LNCAP (cell line): ENCODE measurements at regions not wholly inside any gene's neighbourhood (a gene's known extent, or its start where the extent isn't known, plus 50 kb on each side); places are given as distances from the start of the nearest gene placed in this dataset.

Experiments used
- TF ChIP-seq, protein P1 (sequence below): fragments of 450-650 bp; IDR thresholded peaks from 2 replicates; pipeline ENCODE4 v1.5.1; 2017; ENCODE audit warnings: mild to moderate bottlenecking

DNA sequence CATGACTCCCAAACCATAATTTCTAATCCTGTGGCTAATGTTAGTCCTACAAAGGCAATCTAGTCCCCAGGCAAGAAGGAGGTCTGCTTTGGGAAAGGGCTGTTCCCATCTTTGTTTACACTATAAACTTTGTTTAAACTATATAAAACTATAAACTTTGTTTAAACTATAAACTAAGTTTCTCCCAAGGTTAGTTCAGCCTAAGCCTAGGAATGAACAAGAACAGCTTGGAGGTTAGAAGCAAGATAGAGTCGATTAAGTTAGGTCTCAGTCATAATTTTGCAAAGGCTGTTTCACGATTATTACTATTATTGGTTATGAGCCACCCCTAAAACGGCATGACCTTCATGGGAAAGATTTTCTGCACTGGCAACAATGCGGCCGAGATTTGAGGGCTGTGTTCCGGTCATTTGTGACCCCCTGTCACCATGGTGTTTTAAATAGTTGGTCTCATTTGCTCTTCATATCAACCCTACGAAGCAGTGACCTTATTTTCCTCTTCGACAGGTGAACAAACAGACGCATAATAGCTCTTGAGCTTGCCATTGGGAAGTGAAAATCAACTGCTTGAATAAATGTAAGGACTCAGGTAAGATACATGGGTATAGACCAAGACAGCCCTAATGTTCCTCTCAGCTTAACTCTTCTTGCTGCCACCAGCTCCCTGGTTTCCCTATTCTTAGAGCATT lies 322.6 kb upstream of the TMEM132C start:
- TF ChIP-seq, protein P1, sequence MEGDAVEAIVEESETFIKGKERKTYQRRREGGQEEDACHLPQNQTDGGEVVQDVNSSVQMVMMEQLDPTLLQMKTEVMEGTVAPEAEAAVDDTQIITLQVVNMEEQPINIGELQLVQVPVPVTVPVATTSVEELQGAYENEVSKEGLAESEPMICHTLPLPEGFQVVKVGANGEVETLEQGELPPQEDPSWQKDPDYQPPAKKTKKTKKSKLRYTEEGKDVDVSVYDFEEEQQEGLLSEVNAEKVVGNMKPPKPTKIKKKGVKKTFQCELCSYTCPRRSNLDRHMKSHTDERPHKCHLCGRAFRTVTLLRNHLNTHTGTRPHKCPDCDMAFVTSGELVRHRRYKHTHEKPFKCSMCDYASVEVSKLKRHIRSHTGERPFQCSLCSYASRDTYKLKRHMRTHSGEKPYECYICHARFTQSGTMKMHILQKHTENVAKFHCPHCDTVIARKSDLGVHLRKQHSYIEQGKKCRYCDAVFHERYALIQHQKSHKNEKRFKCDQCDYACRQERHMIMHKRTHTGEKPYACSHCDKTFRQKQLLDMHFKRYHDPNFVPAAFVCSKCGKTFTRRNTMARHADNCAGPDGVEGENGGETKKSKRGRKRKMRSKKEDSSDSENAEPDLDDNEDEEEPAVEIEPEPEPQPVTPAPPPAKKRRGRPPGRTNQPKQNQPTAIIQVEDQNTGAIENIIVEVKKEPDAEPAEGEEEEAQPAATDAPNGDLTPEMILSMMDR, result no peak

DNA sequence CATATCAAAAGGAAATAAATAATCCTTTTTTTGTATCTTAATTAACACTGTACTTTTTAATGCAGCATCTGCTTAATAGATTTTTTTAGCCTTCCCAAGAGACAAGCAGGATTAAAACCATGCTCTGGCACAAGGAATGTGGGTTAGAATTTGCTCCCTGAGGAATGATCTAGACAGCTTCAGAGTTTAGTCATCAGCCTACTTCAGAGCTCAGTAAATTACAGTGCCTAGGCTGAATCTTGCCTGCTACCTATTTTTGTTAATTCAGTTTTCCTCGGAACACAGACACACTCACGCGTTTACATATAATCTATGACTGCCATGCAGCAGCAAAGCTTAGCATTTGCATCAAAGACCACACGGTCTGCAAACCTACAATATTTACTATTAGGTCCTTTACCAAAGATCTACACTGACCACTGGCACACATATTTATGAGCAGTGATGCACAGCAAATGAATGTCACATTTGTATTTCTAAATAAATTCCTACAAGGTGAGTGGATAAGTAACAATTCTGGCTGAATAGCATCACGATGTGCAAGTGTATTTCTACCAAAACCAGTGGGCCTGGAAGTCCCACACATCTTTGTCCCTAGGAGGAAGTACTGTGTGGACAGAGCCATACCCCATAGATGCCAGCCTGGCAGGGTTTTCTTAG lies 309.8 kb upstream of the TMEM132C start:
- TF ChIP-seq, protein P1, result no peak

DNA sequence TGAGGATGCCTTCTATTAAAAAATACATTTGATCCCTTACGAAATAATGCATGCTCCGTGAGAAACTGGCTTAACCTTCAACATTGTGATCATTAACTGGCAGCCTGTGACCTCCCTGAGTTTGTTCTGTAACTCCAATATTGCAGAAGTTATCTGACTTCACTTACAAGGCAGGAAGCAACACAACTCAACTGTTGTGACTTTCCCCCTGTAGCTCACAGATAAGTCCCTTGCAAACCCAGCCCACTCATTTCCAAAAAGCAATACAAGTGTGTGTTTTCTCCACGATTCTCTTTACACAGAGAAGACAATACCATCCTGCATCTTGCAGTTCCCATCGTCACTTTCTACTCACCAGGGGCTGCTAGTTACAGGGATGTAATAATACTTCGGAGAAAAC lies 304.7 kb upstream of the TMEM132C start:
- TF ChIP-seq, protein P1, result no peak

DNA sequence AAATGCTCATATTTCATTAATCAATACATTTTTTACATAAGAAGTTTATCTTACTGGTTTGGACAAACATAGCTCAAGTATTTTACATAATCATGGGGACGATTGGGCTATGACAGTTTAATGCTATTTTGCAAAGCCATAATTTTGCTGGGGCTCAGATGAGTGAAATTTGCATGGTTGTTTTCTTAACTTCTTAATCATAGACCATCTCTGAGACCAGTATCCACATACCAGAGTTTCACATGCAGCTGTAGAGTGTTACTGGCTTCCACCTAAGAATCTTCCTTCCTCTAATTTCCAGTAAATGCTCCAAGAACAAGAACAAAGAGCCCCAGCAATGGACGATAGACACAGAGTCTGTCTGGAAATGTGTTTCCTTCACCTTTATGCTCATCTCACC lies 303.0 kb upstream of the TMEM132C start:
- TF ChIP-seq, protein P1, result no peak

DNA sequence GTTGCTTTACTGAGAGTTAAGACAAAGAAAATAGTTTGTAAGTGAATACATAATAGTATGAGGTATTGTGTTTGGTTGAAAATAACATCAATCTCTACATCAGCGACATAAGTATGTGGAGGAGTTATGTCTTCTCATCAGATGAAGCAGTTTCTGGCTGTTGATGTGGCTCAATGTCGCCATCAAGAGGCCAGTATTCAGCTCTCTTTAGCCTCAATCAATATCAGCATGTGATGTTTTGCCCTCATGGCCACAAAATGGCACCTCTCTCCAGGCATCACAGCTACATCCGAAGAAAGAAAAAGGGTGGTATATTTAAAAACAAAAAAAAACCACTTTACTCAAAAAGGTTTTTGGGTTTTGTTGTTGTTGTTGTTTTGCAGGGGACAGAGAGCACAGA lies 302.3 kb upstream of the TMEM132C start:
- TF ChIP-seq, protein P1, result no peak

DNA sequence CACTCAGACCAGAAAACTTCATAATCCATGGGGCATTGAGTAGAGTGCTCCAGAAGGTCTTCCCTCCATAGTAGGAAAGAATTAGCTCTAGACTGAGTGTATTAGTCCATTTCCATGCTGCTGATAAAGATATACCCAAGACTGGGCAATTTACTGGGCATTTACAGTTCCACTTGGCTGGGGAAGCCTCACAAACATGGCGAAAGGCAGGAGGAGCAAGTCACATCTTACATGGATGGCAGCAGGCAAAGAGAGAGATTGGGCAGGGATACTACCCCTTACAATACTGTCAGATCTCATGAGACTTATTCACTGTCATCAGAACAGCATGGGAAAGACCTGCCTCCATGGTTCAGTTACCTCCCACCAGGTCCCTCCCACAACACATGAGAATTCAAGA lies 300.6 kb upstream of the TMEM132C start:
- TF ChIP-seq, protein P1, result no peak

DNA sequence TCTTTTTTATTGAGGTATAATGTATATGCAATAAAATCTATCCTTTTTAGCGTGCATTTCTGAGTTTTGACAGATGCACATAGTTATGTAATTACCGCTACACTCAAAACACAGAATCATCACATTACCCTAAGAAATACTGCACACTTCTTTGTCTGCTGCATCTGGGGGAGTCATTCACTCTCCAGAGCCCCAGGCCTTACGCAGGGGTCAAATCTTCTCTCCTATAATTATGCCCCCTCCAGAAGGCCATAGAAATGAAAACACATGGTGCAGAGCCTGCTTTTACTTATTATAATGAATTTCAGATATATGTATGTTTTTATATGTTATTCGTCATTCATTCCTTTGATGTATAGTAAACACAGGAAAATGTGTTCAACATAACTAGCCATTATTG lies 296.5 kb upstream of the TMEM132C start:
- TF ChIP-seq, protein P1, result no peak
